Natural killer cell (primary cell): ENCODE measurements at regions not wholly inside any gene's neighbourhood (a gene's known extent, or its start where the extent isn't known, plus 50 kb on each side); places are given as distances from the start of the nearest gene placed in this dataset.

Source experiments
- ATAC-seq, 3 donors: fragments of 150-1000 bp in 2 of 3; fragments of 200-7000 bp in 1 of 3; cut with Tn5 transposase; 1 replicate in 1 of 3; 2 replicates in 2 of 3; pipeline ENCODE4 v1.10.0; 2021; ENCODE audit warnings: mild to moderate bottlenecking in 2 of 3, moderate library complexity in 2 of 3
- DNase-seq, 2 donors: peaks; one replicate each; pipeline versions ENCODE4 v3.0.0 to v3.0.0-alpha.2; 2013 to 2021; ENCODE audit warnings: mixed read lengths in 1 of 2
- H3K27ac ChIP-seq: one replicate; pipeline ENCODE4 v1.5.1; 2013; ENCODE audit warnings: mild to moderate bottlenecking, low read length
- H3K27me3 ChIP-seq: one replicate; pipeline ENCODE4 v1.6.1; 2013; ENCODE audit warnings: low read length; ENCODE audit not compliant: control insufficient read depth, insufficient read depth
- H3K36me3 ChIP-seq: one replicate; pipeline ENCODE4 v1.6.1; 2013; ENCODE audit warnings: low read length; ENCODE audit not compliant: control insufficient read depth, insufficient read depth
- H3K4me1 ChIP-seq: one replicate; pipeline ENCODE4 v1.6.1; 2013; ENCODE audit warnings: low read length; ENCODE audit not compliant: control insufficient read depth, insufficient read depth
- H3K4me3 ChIP-seq: one replicate; pipeline ENCODE4 v1.5.1; 2013; ENCODE audit warnings: low read length
- H3K9me3 ChIP-seq: one replicate; pipeline ENCODE4 v1.6.1; 2013; ENCODE audit warnings: low read length; ENCODE audit not compliant: control insufficient read depth, insufficient read depth
- H3K27ac Mint-ChIP-seq, 2 donors: one replicate each; pipeline ENCODE4 v1.8.0; 2022; ENCODE audit warnings: mild to moderate bottlenecking in 2 of 2, mixed read lengths in 2 of 2, moderate library complexity in 1 of 2
- H3K27me3 Mint-ChIP-seq, 2 donors: one replicate each; pipeline ENCODE4 v1.8.0; 2022; ENCODE audit warnings: low read depth in 2 of 2, mixed read lengths in 2 of 2
- H3K36me3 Mint-ChIP-seq: one replicate; pipeline ENCODE4 v1.8.0; 2022; ENCODE audit warnings: mixed read lengths
- H3K4me1 Mint-ChIP-seq, 2 donors: one replicate each; pipeline ENCODE4 v1.8.0; 2022; ENCODE audit warnings: mixed read lengths in 2 of 2
- H3K4me3 Mint-ChIP-seq: one replicate; pipeline ENCODE4 v1.8.0; 2022; ENCODE audit warnings: mild to moderate bottlenecking, moderate library complexity, mixed read lengths
- H3K9me3 Mint-ChIP-seq, 2 donors: one replicate each; pipeline ENCODE4 v1.8.0; 2022; ENCODE audit warnings: mixed read lengths in 2 of 2
- CTCF ChIP-seq: fragments of 200-600 bp; IDR thresholded peaks from one replicate; pipeline ENCODE4 v1.8.0; 2022; ENCODE audit warnings: antibody characterized with exemption
- WGBS: methylation state at CpG from one replicate; pipeline ENCODE4 v1.1.7; 2013; ENCODE audit warnings: missing lambda C conversion rate; ENCODE audit not compliant: insufficient coverage; 5-methylcytosine and 5-hydroxymethylcytosine counted together
- intact Hi-C: fragments of 100-400 bp; cut with micrococcal nuclease; formaldehyde crosslinking; loops from one replicate; pipeline ENCODE4 v1.14.2; 2022

- WGBS = 78% methylated on average over 4 of the region's 5 CpGs
- no peaks in the 10 kb centered on the region for H3K36me3 Mint-ChIP-seq
- no peak for TF ChIP-seq CTCF
- H3K27me3 ChIP-seq = no peaks in the 10 kb centered on the region
- H3K4me3 Mint-ChIP-seq = no peak overlapping the region
- H3K4me1 ChIP-seq = peaks cover 4% of the 10 kb centered on the region
- H3K4me1 Mint-ChIP-seq = peaks cover 9 to 10% of the 10 kb centered on the region in 2 donors
- DNase-seq = no peak
- no peaks in the 10 kb centered on the region for H3K9me3 Mint-ChIP-seq
- no peak overlapping the region for H3K27ac Mint-ChIP-seq
- H3K9me3 ChIP-seq = no peaks in the 10 kb centered on the region
- no peak for ATAC-seq
- no peaks in the 10 kb centered on the region for H3K27me3 Mint-ChIP-seq
- H3K36me3 ChIP-seq = no peaks in the 10 kb centered on the region
- intact Hi-C loops = no loop called here
- no peak overlapping the region for H3K4me3 ChIP-seq
- no peak overlapping the region for H3K27ac ChIP-seq
These were observed 243.1 kb upstream of the SETMAR start for GRCh38 chr3:4060064-4060463.

- H3K4me3 Mint-ChIP-seq = no peak overlapping the region
- no peak for TF ChIP-seq CTCF
- H3K27ac Mint-ChIP-seq = no peak overlapping the region
- Histone ChIP-seq H3K9me3 (no peaks in the 10 kb centered on the region), H3K36me3 (no peaks in the 10 kb centered on the region), H3K27me3 (no peaks in the 10 kb centered on the region), H3K4me3 (no peak overlapping the region), H3K27ac (no peak overlapping the region), H3K4me1 (peaks cover 4% of the 10 kb centered on the region)
- intact Hi-C loops = no loop called here
- ATAC-seq (no peak), DNase-seq (no peak)
- 94% methylated on average over 1 of the region's 1 CpG for WGBS
- peaks cover 9 to 10% of the 10 kb centered on the region in 2 donors for H3K4me1 Mint-ChIP-seq
- H3K27me3 Mint-ChIP-seq = no peaks in the 10 kb centered on the region
- no peaks in the 10 kb centered on the region for H3K36me3 Mint-ChIP-seq
- H3K9me3 Mint-ChIP-seq = no peaks in the 10 kb centered on the region
These were observed 242.6 kb upstream of the SETMAR start for GRCh38 chr3:4060603-4061002.

- no peak for TF ChIP-seq CTCF
- no peak overlapping the region for H3K27ac Mint-ChIP-seq
These were observed 242.0 kb upstream of the SETMAR start for GRCh38 chr3:4061195-4061594.

GRCh38 chr3:4061783-4062360 lies 241.3 kb upstream of the SETMAR start:
- Histone ChIP-seq H3K4me3 (no peak overlapping the region), H3K9me3 (no peaks in the 10 kb centered on the region), H3K36me3 (no peaks in the 10 kb centered on the region), H3K27me3 (no peaks in the 10 kb centered on the region), H3K4me1 (peaks cover 4% of the 10 kb centered on the region), H3K27ac (no peak overlapping the region)
- no peak for DNase-seq
- intact Hi-C loops = no loop called here
- Mint-ChIP-seq H3K4me3 (no peak overlapping the region), H3K4me1 (peaks cover 9 to 10% of the 10 kb centered on the region in 2 donors), H3K27ac (peak overlapping the region in 1 of 2 donors; percentile 6), H3K27me3 (no peaks in the 10 kb centered on the region), H3K36me3 (no peaks in the 10 kb centered on the region), H3K9me3 (no peaks in the 10 kb centered on the region)
- ATAC-seq = peak in 2 of 3 donors; percentile 27 to 61
- WGBS = 54% methylated on average over 4 of the region's 4 CpGs
- no peak for TF ChIP-seq CTCF

More at GRCh38 chr3:4061195-4061594, 242.0 kb upstream of the SETMAR start:
- Histone ChIP-seq H3K9me3 (no peaks in the 10 kb centered on the region), H3K27ac (no peak overlapping the region), H3K36me3 (no peaks in the 10 kb centered on the region), H3K4me3 (no peak overlapping the region), H3K4me1 (peaks cover 4% of the 10 kb centered on the region), H3K27me3 (no peaks in the 10 kb centered on the region)
- no peak for DNase-seq
- no peak for ATAC-seq
- H3K36me3 Mint-ChIP-seq = no peaks in the 10 kb centered on the region
- peaks cover 9 to 10% of the 10 kb centered on the region in 2 donors for H3K4me1 Mint-ChIP-seq
- H3K9me3 Mint-ChIP-seq = no peaks in the 10 kb centered on the region
- no peaks in the 10 kb centered on the region for H3K27me3 Mint-ChIP-seq
- no peak overlapping the region for H3K4me3 Mint-ChIP-seq
- intact Hi-C loops = no loop called here
